ENCODE measurements at regions not wholly inside any gene's neighbourhood (a gene's known extent, or its start where the extent isn't known, plus 50 kb on each side); places are given as distances from the start of the nearest gene placed in this dataset.

- TF ChIP-seq FOXP1 (CRISPR knock-in tag; IDR thresholded peaks at IDR 0.05), result no peak
- no peak for TF ChIP-seq HNRNPLL (IDR thresholded peaks at IDR 0.05; ENCODE audit: low read depth, low read length, poor library complexity, severe bottlenecking)
- no peak for TF ChIP-seq GATAD2A (IDR thresholded peaks at IDR 0.05)
- TF ChIP-seq, protein P1, sequence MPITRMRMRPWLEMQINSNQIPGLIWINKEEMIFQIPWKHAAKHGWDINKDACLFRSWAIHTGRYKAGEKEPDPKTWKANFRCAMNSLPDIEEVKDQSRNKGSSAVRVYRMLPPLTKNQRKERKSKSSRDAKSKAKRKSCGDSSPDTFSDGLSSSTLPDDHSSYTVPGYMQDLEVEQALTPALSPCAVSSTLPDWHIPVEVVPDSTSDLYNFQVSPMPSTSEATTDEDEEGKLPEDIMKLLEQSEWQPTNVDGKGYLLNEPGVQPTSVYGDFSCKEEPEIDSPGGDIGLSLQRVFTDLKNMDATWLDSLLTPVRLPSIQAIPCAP (CRISPR knock-in tag; IDR thresholded peaks at IDR 0.05; ENCODE audit: borderline replicate concordance), result no peak
- no peak for TF ChIP-seq ZNF311 (CRISPR knock-in tag; IDR thresholded peaks at IDR 0.05)
- no peak for TF ChIP-seq XRCC5 (IDR thresholded peaks at IDR 0.05; ENCODE audit: low read depth, low read length)
- no peak for TF ChIP-seq PRDM10 (IDR thresholded peaks at IDR 0.05; ENCODE audit: partially characterized antibody)
- no peak for TF ChIP-seq TBP (optimal IDR thresholded peaks at IDR 0.05; ENCODE audit: low read depth, low read length)
- TF ChIP-seq POLR2A (conservative IDR thresholded peaks at IDR 0.05), result no peak
- no peak for TF ChIP-seq FOXM1 (IDR thresholded peaks at IDR 0.05; ENCODE audit: low read depth)
- no peak for TF ChIP-seq FOXM1 (CRISPR knock-in tag; IDR thresholded peaks at IDR 0.05; ENCODE audit: low read depth)
These were observed 169.9 kb downstream of the COX18 start for GRCh38 chr4:72899621-72900020.
